GM21529 (cell line): ENCODE measurements at regions not wholly inside any gene's neighbourhood (a gene's known extent, or its start where the extent isn't known, plus 50 kb on each side); places are given as distances from the start of the nearest gene placed in this dataset.

Experiments
- ATAC-seq: cut with Tn5 transposase; IDR thresholded peaks from one replicate; pipeline ENCODE4 v1.9.1; 2021; ENCODE audit not compliant: unreplicated experiment

DNA sequence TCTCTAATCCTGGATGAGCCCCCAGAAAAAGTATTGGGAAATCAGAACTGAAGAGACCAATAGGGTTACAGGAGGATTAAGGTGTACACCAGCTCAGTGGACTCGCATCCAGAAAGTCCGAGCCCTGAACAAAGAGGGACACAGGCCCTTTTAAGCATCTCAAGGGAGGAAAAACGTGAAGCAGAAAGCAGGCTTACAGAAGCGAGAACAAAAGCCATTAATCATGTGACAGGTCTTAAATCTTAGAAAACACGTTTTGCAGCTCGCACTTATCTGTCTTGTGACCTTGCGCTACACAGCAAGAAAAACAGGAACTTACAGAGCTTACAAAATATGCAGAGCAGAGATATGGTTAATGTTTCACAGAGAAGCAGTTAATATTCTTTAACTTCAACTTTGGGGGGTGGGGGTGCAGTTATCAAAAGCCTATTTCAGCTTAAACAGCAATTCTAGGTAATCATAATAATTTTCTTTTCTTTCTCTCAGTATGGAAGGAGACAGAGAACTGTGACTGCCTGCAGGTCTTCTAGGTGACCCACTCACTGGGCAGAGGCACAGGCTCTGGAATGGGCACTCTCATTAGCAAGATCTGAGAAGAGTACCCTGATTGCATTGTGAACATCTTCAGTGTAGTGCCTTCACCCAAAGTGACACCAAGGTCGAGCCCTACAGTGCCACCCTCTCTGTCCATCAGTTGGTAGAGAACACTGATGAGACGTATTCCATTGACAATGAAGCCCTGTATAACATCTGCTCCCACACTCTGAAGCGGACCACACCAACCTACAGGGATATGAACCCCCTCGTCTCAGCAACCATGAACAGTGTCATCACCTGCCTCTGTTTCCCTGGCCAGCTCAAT lies 65.0 kb upstream of the MOCS1 start:
- ATAC-seq, result no peak

GRCh38 chr6:39998126-39998525 lies 63.9 kb upstream of the MOCS1 start:
- no peak for ATAC-seq

DNA sequence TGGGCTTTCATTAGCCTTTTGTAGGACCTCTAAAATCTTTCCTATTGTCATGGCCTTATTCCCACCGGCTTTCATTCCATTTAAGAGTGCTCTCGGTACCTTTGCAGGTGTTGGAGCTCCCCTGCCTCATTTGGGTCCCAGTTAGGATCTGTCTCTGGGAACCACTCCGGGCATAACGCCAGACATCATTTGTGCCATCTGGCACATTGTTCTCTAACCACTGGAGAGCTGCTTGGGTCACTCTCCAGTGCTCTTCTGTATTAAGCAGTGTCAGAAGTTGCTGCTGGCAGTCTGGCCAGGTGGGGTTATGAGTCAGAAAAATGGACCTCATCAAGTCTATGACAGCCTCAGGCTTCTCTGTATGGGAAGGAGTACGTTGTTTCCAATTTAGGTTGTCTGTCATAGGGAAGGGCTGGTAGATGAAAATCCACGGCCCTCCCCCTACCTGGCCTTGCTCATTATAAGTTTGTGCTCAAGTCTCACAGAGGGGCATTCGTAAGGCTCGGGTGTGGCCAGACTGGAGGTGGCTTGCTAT lies 62.9 kb upstream of the MOCS1 start:
- no peak for ATAC-seq

DNA sequence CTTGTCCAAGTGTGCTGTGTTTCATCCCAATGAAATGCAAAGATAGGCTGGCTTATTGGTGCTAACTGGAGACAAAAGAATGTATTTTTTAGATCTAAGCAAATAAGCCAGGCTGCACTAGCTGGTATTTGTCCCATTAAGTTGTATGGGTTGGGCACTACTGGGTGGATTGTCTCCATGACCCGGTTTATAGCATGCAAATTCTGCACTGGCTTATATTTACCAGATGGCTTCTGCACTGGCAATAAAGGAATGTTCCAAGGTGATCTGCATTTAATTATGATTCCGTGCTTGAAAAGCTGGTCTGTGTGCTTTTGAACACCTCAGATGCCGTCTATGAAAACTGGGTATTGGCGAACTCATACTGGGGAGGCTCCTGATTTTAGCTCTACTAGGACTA lies 61.4 kb upstream of the MOCS1 start:
- ATAC-seq, result no peak

- no peak for ATAC-seq
Observed at GRCh38 chr6:39992861-39993622, 58.8 kb upstream of the MOCS1 start.
